Transverse colon (tissue), 3 donors: ENCODE measurements at regions not wholly inside any gene's neighbourhood (a gene's known extent, or its start where the extent isn't known, plus 50 kb on each side); places are given as distances from the start of the nearest gene placed in this dataset.

ENCODE experiments used
- POLR2A ChIP-seq: fragments of 450-650 bp; IDR thresholded peaks from one replicate; pipeline ENCODE4 v1.6.1; 2016; ENCODE audit warnings: antibody characterized with exemption, mild to moderate bottlenecking, moderate library complexity
- TF ChIP-seq, protein P1 (sequence below), 5 experiments: fragments of 200-600 bp in 3 of 5; fragments of 450-650 bp in 2 of 5; sonication (generic) in 3 of 5; IDR thresholded peaks; 1 replicate in 2 of 5; 2 replicates in 3 of 5; pipeline ENCODE4 v1.5.1; 2016 to 2017; ENCODE audit warnings: antibody characterized with exemption in 5 of 5, inconsistent platforms in 3 of 5, mild to moderate bottlenecking in 2 of 5, moderate library complexity in 1 of 5

DNA sequence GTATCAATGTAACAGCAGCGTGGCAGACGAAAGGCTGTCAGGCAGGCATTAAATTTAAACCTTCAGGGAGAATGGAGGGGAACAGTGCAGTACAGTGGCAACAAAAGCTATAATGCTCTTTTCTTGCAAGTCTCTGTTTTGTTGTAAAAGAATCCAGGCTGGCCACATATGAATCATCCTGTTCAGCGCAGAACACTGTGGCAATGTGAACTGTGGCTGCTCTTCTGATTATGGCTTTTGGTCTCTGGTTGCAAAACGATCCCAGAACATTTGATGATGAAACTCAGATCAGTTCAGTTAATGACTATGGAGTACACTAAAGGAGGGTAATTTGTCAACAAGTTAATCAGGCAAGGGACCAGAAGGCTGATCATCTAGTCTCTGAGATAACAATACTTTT lies 219.7 kb upstream of the SGO1 start:
- TF ChIP-seq, protein P1, sequence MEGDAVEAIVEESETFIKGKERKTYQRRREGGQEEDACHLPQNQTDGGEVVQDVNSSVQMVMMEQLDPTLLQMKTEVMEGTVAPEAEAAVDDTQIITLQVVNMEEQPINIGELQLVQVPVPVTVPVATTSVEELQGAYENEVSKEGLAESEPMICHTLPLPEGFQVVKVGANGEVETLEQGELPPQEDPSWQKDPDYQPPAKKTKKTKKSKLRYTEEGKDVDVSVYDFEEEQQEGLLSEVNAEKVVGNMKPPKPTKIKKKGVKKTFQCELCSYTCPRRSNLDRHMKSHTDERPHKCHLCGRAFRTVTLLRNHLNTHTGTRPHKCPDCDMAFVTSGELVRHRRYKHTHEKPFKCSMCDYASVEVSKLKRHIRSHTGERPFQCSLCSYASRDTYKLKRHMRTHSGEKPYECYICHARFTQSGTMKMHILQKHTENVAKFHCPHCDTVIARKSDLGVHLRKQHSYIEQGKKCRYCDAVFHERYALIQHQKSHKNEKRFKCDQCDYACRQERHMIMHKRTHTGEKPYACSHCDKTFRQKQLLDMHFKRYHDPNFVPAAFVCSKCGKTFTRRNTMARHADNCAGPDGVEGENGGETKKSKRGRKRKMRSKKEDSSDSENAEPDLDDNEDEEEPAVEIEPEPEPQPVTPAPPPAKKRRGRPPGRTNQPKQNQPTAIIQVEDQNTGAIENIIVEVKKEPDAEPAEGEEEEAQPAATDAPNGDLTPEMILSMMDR (IDR thresholded peaks at IDR 0.05): no peak
- no peak for TF ChIP-seq POLR2A
